Activated T-cell treated with anti-CD3 and anti-CD28 coated beads for 48 hours (primary cell): ENCODE measurements at regions not wholly inside any gene's neighbourhood (a gene's known extent, or its start where the extent isn't known, plus 50 kb on each side); places are given as distances from the start of the nearest gene placed in this dataset.
"Not testable (repeated sequence)": the region's sequence is repeated elsewhere in the genome, so short reads cannot be mapped to it uniquely, and the experiment has no call there.

Source experiments
- DNase-seq: peaks from one replicate; pipeline ENCODE4 v3.0.0-alpha.2; 2020; ENCODE audit warnings: low read depth

GRCh38 chr6:85838351-85839119, 195.8 kb upstream of the SYNCRIP start:
- DNase-seq: not testable (repeated sequence)

- no peak for DNase-seq
Observed at GRCh38 chr6:85828973-85829372, 186.3 kb upstream of the SYNCRIP start.

GRCh38 chr6:85826997-85827396, 184.3 kb upstream of the SYNCRIP start:
- no peak for DNase-seq

GRCh38 chr6:85824329-85824728, 181.6 kb upstream of the SYNCRIP start:
- DNase-seq: no peak

GRCh38 chr6:85810558-85810957, 167.9 kb upstream of the SYNCRIP start:
- DNase-seq: no peak

- no peak for DNase-seq
Observed at GRCh38 chr6:85803721-85804120, 161.0 kb upstream of the SYNCRIP start.

GRCh38 chr6:85802162-85802561, 159.5 kb upstream of the SYNCRIP start:
- no peak for DNase-seq

- no peak for DNase-seq
Observed at GRCh38 chr6:85798931-85799652, 156.4 kb upstream of the SYNCRIP start.

GRCh38 chr6:85797993-85798392, 155.3 kb upstream of the SYNCRIP start:
- no peak for DNase-seq

GRCh38 chr6:85795945-85796344, 153.3 kb upstream of the SYNCRIP start:
- DNase-seq: no peak

- DNase-seq: no peak
Observed at GRCh38 chr6:85792254-85792653, 149.6 kb upstream of the SYNCRIP start.

GRCh38 chr6:85775883-85776282, 133.2 kb upstream of the SYNCRIP start:
- no peak for DNase-seq

- no peak for DNase-seq
Observed at GRCh38 chr6:85772641-85773040, 130.0 kb upstream of the SYNCRIP start.

GRCh38 chr6:85771925-85772430, 129.3 kb upstream of the SYNCRIP start:
- DNase-seq: no peak

GRCh38 chr6:85771455-85771854, 128.8 kb upstream of the SYNCRIP start:
- DNase-seq: no peak

GRCh38 chr6:85764844-85765243, 122.2 kb upstream of the SYNCRIP start:
- DNase-seq: no peak

GRCh38 chr6:85756982-85757381, 114.3 kb upstream of the SYNCRIP start:
- no peak for DNase-seq

GRCh38 chr6:85754894-85755293, 112.2 kb upstream of the SYNCRIP start:
- no peak for DNase-seq

GRCh38 chr6:85752602-85753001, 109.9 kb upstream of the SYNCRIP start:
- DNase-seq: no peak

- DNase-seq: no peak
Observed at GRCh38 chr6:85751374-85752055, 108.8 kb upstream of the SYNCRIP start.

- not testable (repeated sequence) for DNase-seq
Observed at GRCh38 chr6:85750146-85750545, 107.5 kb upstream of the SYNCRIP start.

GRCh38 chr6:85749236-85749635, 106.5 kb upstream of the SYNCRIP start:
- DNase-seq: no peak

GRCh38 chr6:85747666-85748065, 105.0 kb upstream of the SYNCRIP start:
- DNase-seq: no peak
